ENCODE measurements at regions not wholly inside any gene's neighbourhood (a gene's known extent, or its start where the extent isn't known, plus 50 kb on each side); places are given as distances from the start of the nearest gene placed in this dataset.

DNA sequence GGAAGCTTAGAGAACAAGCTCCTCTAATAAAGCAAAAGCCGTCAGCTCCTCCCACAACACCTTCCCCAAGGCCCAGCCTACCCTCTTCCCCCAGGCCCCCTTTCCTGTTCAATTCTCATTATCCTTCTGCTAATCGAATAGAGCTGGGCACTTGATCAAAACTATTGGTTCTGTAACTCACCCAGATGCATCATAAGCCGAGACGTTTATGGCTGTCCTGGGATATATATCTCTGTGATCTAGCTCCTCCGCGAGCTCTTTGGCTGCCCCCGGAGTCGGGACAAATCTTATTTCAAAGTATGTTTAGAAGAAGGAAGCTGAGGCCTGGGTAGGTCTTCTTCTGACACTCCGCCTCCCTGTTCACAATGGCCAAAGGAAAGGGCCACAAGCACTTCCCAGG is 88.3 kb upstream of the KLHL29 start:
- TF ChIP-seq, protein P1, sequence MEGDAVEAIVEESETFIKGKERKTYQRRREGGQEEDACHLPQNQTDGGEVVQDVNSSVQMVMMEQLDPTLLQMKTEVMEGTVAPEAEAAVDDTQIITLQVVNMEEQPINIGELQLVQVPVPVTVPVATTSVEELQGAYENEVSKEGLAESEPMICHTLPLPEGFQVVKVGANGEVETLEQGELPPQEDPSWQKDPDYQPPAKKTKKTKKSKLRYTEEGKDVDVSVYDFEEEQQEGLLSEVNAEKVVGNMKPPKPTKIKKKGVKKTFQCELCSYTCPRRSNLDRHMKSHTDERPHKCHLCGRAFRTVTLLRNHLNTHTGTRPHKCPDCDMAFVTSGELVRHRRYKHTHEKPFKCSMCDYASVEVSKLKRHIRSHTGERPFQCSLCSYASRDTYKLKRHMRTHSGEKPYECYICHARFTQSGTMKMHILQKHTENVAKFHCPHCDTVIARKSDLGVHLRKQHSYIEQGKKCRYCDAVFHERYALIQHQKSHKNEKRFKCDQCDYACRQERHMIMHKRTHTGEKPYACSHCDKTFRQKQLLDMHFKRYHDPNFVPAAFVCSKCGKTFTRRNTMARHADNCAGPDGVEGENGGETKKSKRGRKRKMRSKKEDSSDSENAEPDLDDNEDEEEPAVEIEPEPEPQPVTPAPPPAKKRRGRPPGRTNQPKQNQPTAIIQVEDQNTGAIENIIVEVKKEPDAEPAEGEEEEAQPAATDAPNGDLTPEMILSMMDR (IDR thresholded peaks at IDR 0.05), result no peak
- no peak for TF ChIP-seq POLR2A (IDR thresholded peaks at IDR 0.05)

DNA sequence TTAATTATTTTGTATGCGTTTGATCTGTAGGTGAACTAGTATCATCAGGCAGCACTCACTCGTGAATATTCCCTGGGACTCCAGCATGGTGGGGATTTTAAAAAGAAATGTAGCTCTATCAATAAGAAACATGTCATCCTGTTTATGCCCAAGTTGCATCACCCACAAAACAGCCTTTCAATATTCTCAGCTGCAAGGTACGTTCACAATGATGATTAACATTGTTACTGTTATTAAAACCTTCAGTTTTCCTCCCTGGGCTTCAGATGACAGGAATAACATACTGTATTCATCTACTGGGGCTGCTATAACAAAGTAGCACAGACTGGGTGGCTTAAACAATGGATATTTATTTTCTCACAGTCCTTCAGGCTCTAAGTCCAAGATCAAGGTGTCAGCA is 87.9 kb upstream of the KLHL29 start:
- H3K27me3 ChIP-seq, result peaks cover 0 to 4% (median 0%) of the 10 kb centered on the region in 9 donors
- H3K4me1 ChIP-seq, result peaks cover 0 to 10% (median 0%) of the 10 kb centered on the region in 12 donors
- intact Hi-C loops (cut with DNase I), result no loop called here
- no peaks in the 10 kb centered on the region for H3K36me3 ChIP-seq
- TF ChIP-seq POLR2A (IDR thresholded peaks at IDR 0.05), result no peak
- TF ChIP-seq, protein P1 (IDR thresholded peaks at IDR 0.05), result no peak
- H3K27ac ChIP-seq, result no peak overlapping the region
- no peak overlapping the region for H3K4me3 ChIP-seq
- ATAC-seq, result no peak
- WGBS, 4 donors, result 62 to 86% (median 81%) methylated on average over 3 of the region's 3 CpGs
- DNase-seq, result no peak
- no peaks in the 10 kb centered on the region for H3K9me3 ChIP-seq

More for the DNA sequence above, 88.3 kb upstream of the KLHL29 start:
- no peak overlapping the region for H3K27ac ChIP-seq
- WGBS, 4 donors, result 82 to 88% (median 87%) methylated on average over 9 of the region's 9 CpGs
- H3K9me3 ChIP-seq, result no peaks in the 10 kb centered on the region
- no peak for DNase-seq
- no peak overlapping the region for H3K4me3 ChIP-seq
- ATAC-seq, result no peak
- H3K27me3 ChIP-seq, result peaks cover 0 to 4% (median 0%) of the 10 kb centered on the region in 9 donors
- no peaks in the 10 kb centered on the region for H3K36me3 ChIP-seq
- intact Hi-C loops (cut with DNase I), result no loop called here
- peaks cover 0 to 10% (median 0%) of the 10 kb centered on the region in 12 donors for H3K4me1 ChIP-seq

DNA sequence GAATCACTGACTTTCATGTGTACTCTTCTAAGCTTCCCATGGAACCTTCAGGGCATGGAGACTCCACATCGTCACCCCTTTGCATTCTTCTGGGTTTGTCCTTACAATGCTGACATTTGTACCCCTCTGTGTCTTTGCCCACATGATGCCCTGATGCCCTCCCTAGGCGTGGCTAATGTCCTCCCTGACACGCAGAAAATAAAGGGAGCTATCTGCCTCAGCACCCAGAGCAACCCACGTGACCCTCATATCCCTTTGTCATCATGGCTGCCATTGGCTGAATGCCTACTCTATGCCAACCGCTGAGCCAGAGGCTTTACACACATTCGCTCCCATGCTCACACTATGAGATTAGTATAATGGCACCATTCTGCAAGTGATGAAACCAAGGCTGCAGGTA is 86.4 kb upstream of the KLHL29 start:
- Histone ChIP-seq H3K4me1 (peaks cover 0 to 3% (median 0%) of the 10 kb centered on the region in 12 donors), H3K4me3 (no peak overlapping the region), H3K36me3 (no peaks in the 10 kb centered on the region), H3K27me3 (peaks cover 0 to 4% (median 0%) of the 10 kb centered on the region in 9 donors), H3K9me3 (no peaks in the 10 kb centered on the region), H3K27ac (no peak overlapping the region)
- no peak for TF ChIP-seq POLR2A (IDR thresholded peaks at IDR 0.05)
- TF ChIP-seq, protein P1 (IDR thresholded peaks at IDR 0.05), result no peak
- ATAC-seq, result no peak
- no peak for DNase-seq
- intact Hi-C loops (cut with DNase I), result no loop called here
- 82 to 92% (median 91%) methylated on average over 6 of the region's 6 CpGs for WGBS, 4 donors

DNA sequence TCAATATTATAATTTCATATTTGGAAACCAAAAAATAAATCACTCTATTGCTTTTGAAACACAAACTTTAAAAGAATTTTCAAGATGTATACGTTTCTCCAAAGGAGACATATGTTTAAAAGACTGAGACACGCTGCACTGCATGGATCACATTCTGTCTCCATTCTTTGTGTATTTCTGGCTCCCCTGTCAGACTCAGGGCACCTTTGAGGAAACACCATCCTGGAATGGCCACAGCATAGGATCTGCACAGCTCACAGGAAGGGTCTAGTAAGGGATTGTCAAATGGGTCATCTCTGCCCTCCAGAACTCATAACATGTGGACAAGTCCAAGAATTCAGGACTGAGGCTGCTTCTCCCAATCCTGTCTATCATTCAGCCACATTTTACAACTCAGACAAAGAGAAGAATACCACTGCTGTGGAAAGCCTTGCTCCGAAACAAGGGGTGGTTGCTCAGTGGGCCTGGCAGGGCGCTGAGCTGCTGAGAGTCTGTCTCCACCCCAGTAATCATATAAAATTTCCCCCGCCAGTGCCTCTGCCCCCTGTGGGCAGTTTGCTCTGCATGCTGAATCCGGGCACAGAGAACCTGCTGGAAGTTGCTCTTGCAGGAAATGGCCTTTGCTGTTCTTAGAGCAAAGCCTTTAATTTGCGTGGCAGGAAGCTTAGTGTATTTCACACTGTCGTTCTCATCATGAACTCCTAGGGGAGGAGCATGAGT is 85.3 kb upstream of the KLHL29 start:
- no peaks in the 10 kb centered on the region for H3K36me3 ChIP-seq
- intact Hi-C loops (cut with DNase I), result no loop called here
- WGBS, 4 donors, result 74 to 81% (median 79%) methylated on average over 6 to 8 of the region's 8 CpGs
- DNase-seq (no peak), ATAC-seq (no peak)
- H3K4me3 ChIP-seq, result no peak overlapping the region
- H3K27me3 ChIP-seq, result peaks cover 0 to 4% (median 0%) of the 10 kb centered on the region in 9 donors
- H3K27ac ChIP-seq, result no peak overlapping the region
- no peaks in the 10 kb centered on the region for H3K9me3 ChIP-seq
- TF ChIP-seq, protein P1 (IDR thresholded peaks at IDR 0.05), result no peak
- TF ChIP-seq POLR2A (IDR thresholded peaks at IDR 0.05), result no peak
- H3K4me1 ChIP-seq, result peaks cover 0 to 3% (median 0%) of the 10 kb centered on the region in 12 donors

Data from heart left ventricle (tissue), 16 donors.